ENCODE measurements at regions not wholly inside any gene's neighbourhood (a gene's known extent, or its start where the extent isn't known, plus 50 kb on each side); places are given as distances from the start of the nearest gene placed in this dataset.

DNA sequence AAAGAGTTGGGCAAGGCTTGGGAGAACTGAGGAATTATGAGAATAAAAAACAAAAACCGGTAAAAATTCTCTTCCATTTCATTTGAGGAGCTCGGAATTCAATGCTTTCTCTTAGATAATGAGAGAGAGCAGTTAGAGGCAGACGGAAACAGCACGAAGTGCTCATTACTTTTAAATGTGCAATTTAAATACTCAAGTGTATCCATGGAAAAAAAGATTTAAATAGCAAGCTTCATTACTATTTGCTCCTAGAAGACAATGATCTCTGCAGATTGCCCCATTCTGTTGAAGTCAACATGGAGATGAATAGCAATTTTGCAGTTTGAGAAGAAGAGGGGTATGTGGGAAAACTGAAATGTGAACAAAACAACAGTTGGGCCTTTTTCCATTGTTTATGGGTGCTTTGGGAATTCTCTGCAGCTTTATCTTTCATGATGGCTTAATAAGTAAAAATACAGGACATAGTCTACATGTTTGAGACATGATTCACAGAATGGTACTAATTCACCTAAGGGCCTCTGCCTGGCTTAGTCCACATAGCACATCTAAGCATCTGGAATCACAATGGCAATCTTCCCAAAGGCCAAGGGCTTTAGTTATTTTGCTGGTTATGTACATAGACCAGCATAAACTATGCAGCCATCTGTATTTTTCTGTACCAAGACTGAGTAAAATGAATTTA is 512.7 kb upstream of the FAT1 start:
- intact Hi-C loops (cut with DNase I) = no loop called here
- Histone ChIP-seq H3K36me3 (no peaks in the 10 kb centered on the region), H3K4me1 (no peaks in the 10 kb centered on the region), H3K4me3 (no peak overlapping the region), H3K27me3 (no peaks in the 10 kb centered on the region), H3K27ac (no peak overlapping the region), H3K9me3 (no peaks in the 10 kb centered on the region)
- TF ChIP-seq POLR2AphosphoS5 (IDR thresholded peaks at IDR 0.05; ENCODE audit: insufficient read depth in 1 of 2, low read depth in 1 of 2) = no peak
- TF ChIP-seq POLR2A (IDR thresholded peaks at IDR 0.05) = no peak
- TF ChIP-seq, protein P1, sequence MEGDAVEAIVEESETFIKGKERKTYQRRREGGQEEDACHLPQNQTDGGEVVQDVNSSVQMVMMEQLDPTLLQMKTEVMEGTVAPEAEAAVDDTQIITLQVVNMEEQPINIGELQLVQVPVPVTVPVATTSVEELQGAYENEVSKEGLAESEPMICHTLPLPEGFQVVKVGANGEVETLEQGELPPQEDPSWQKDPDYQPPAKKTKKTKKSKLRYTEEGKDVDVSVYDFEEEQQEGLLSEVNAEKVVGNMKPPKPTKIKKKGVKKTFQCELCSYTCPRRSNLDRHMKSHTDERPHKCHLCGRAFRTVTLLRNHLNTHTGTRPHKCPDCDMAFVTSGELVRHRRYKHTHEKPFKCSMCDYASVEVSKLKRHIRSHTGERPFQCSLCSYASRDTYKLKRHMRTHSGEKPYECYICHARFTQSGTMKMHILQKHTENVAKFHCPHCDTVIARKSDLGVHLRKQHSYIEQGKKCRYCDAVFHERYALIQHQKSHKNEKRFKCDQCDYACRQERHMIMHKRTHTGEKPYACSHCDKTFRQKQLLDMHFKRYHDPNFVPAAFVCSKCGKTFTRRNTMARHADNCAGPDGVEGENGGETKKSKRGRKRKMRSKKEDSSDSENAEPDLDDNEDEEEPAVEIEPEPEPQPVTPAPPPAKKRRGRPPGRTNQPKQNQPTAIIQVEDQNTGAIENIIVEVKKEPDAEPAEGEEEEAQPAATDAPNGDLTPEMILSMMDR (IDR thresholded peaks at IDR 0.05) = no peak
- DNase-seq (ENCODE audit: extremely low spot score in 2 of 2) = no peak

DNA sequence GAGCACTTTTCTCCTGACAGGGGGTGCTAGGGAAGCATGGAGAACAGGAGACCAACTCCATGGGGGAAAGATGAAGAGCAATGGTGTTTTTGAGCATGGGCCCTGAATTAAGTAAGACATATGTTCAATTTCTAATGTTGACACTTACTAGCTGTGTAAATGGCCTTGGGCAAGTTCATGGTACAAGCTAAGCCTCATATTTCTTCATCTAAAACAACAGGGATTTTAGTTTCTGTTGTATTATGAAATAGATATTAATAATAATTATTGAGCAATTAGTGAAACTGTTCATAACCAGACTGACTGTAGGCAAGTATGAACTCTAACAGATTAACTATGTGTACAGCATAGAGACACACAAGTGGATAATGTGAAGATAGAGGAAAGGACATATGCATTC is 515.0 kb upstream of the FAT1 start:
- TF ChIP-seq, protein P1 (IDR thresholded peaks at IDR 0.05) = no peak
- TF ChIP-seq POLR2A (IDR thresholded peaks at IDR 0.05) (no peak), POLR2AphosphoS5 (IDR thresholded peaks at IDR 0.05; ENCODE audit: insufficient read depth in 1 of 2, low read depth in 1 of 2) (no peak)
- Histone ChIP-seq H3K27me3 (no peaks in the 10 kb centered on the region), H3K27ac (no peak overlapping the region), H3K9me3 (no peaks in the 10 kb centered on the region), H3K36me3 (no peaks in the 10 kb centered on the region), H3K4me1 (no peaks in the 10 kb centered on the region), H3K4me3 (no peak overlapping the region)
- intact Hi-C loops (cut with DNase I) = no loop called here
- no peak for DNase-seq (ENCODE audit: extremely low spot score in 2 of 2)

DNA sequence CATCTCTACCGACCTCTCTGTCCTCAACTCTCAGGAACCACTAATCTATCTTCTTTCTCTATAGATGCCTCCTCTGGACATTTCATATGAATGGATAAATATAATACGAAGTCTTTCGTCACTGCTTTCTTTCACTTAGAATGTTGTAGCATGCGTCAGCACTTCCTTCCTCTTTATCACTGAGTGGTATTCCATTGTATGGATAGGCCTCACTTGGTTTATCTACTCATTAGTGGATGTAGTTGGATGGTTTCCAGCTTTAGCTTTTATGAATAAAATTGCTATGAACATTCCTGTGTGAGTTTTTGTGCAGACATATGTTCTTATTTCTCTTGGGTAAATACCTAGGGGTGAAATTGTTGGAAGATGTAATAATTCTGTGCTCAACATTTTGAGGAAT is 528.2 kb upstream of the FAT1 start:
- H3K9me3 ChIP-seq = no peaks in the 10 kb centered on the region
- H3K36me3 ChIP-seq = no peaks in the 10 kb centered on the region
- DNase-seq (ENCODE audit: extremely low spot score in 2 of 2) = no peak
- TF ChIP-seq, protein P1 (IDR thresholded peaks at IDR 0.05) = no peak
- TF ChIP-seq POLR2AphosphoS5 (IDR thresholded peaks at IDR 0.05; ENCODE audit: insufficient read depth in 1 of 2, low read depth in 1 of 2) (no peak), POLR2A (IDR thresholded peaks at IDR 0.05) (no peak)
- no peaks in the 10 kb centered on the region for H3K4me1 ChIP-seq
- H3K4me3 ChIP-seq = no peak overlapping the region
- no peak overlapping the region for H3K27ac ChIP-seq
- intact Hi-C loops (cut with DNase I) = no loop called here
- no peaks in the 10 kb centered on the region for H3K27me3 ChIP-seq

DNA sequence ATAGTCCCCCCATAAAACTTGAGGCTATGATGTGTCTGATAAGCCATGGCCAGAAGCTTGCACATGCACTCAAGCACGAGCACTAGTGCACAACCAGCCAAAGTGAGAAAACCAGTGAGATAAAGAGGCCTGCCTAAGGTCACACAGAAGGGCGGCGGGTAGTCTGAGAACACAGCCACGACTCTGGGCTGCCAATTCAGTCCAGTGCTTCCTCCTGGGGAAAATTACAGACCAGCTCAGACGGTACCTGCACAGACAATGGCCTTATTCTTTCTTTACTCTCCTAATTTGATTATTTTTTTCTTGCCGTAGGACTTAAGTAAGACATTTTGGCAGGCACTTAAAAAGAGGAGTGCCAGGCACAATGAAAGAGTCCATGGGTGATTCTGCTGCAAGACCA is 533.2 kb upstream of the FAT1 start:
- TF ChIP-seq, protein P1 (IDR thresholded peaks at IDR 0.05) = no peak
- no peak for TF ChIP-seq POLR2AphosphoS5 (IDR thresholded peaks at IDR 0.05; ENCODE audit: insufficient read depth in 1 of 2, low read depth in 1 of 2)
- TF ChIP-seq POLR2A (IDR thresholded peaks at IDR 0.05) = no peak

DNA sequence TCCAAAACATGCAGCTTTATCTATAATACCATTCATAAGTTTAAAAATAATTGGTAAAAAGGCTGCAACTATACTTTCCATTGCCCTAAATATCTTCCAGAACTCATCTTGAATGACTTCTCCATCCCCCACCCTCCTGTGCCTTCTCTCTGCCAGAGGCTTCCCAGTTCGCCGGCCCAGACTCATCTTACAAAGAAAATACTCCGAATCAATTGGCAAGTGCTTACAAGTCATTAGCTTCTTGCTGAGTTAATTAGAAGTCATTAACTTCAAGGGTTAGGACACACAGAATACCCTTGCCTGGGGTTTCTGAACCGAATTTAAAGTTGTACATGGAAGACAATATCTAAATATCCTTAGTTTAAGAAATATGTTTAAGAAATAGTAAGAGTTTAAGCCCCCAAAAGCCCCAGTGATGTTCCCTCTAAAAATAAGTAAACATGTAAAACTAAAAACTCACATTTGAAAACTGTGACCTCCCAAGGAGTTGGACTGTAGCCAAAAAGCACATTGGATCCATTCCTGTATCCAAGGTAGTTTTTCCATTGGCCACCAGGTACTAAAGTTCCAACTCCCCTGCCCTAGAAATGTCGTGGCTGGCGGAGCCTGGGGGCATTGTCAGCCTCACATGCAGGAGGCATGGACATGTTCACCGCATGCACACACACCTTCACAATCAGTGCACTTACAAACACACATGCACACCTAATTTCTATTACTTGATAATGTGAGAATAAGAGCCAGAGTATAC is 535.2 kb upstream of the FAT1 start:
- H3K27ac ChIP-seq = no peak overlapping the region
- H3K9me3 ChIP-seq = no peaks in the 10 kb centered on the region
- H3K4me3 ChIP-seq = no peak overlapping the region
- no peak for DNase-seq (ENCODE audit: extremely low spot score in 2 of 2)
- no peaks in the 10 kb centered on the region for H3K4me1 ChIP-seq
- TF ChIP-seq, protein P1 (IDR thresholded peaks at IDR 0.05) = no peak
- no peak for TF ChIP-seq POLR2A (IDR thresholded peaks at IDR 0.05)
- no peak for TF ChIP-seq POLR2AphosphoS5 (IDR thresholded peaks at IDR 0.05; ENCODE audit: insufficient read depth in 1 of 2, low read depth in 1 of 2)
- intact Hi-C loops (cut with DNase I) = no loop called here
- no peaks in the 10 kb centered on the region for H3K36me3 ChIP-seq
- no peaks in the 10 kb centered on the region for H3K27me3 ChIP-seq

More for the DNA sequence above, 533.2 kb upstream of the FAT1 start:
- Histone ChIP-seq H3K4me1 (no peaks in the 10 kb centered on the region), H3K4me3 (no peak overlapping the region), H3K36me3 (no peaks in the 10 kb centered on the region), H3K27ac (no peak overlapping the region), H3K27me3 (no peaks in the 10 kb centered on the region), H3K9me3 (no peaks in the 10 kb centered on the region)
- intact Hi-C loops (cut with DNase I) = no loop called here
- DNase-seq (ENCODE audit: extremely low spot score in 2 of 2) = no peak
